ENCODE measurements at regions not wholly inside any gene's neighbourhood (a gene's known extent, or its start where the extent isn't known, plus 50 kb on each side); places are given as distances from the start of the nearest gene placed in this dataset.
"Not testable (repeated sequence)": the region's sequence is repeated elsewhere in the genome, so short reads cannot be mapped to it uniquely, and the experiment has no call there.

- DNase-seq, result peak in 1 of 2 experiments; percentile 46
Observed at GRCh38 chr1:38497921-38498656, 361.5 kb downstream of the RRAGC start.

- not testable (repeated sequence) for DNase-seq
Observed at GRCh38 chr1:38493306-38493705, 366.3 kb downstream of the RRAGC start.

GRCh38 chr1:38489844-38490270, 369.7 kb downstream of the RRAGC start:
- peak; percentile 9 to 46 for DNase-seq

GRCh38 chr1:38488162-38488898, 371.2 kb downstream of the RRAGC start:
- no peak for DNase-seq

GRCh38 chr1:38487396-38487795, 372.2 kb downstream of the RRAGC start:
- DNase-seq, result no peak

- DNase-seq, result no peak
Observed at GRCh38 chr1:38486085-38486484, 373.5 kb downstream of the RRAGC start.

GRCh38 chr1:38481871-38482826, 377.4 kb downstream of the RRAGC start:
- no peak for DNase-seq

GRCh38 chr1:38479662-38480061, 379.9 kb downstream of the RRAGC start:
- DNase-seq, result not testable (repeated sequence)

- DNase-seq, result no peak
Observed at GRCh38 chr1:38477811-38478210, 381.8 kb downstream of the RRAGC start.

GRCh38 chr1:38476850-38477178, 382.8 kb downstream of the RRAGC start:
- DNase-seq, result no peak

GRCh38 chr1:38476111-38476849, 383.3 kb downstream of the RRAGC start:
- no peak for DNase-seq

GRCh38 chr1:38475624-38476005, 384.0 kb downstream of the RRAGC start:
- no peak for DNase-seq

- no peak for DNase-seq
Observed at GRCh38 chr1:38474738-38475623, 384.6 kb downstream of the RRAGC start.

- DNase-seq, result no peak
Observed at GRCh38 chr1:38466487-38466886, 393.1 kb downstream of the RRAGC start.

- DNase-seq, result no peak
Observed at GRCh38 chr1:38465460-38465859, 394.1 kb downstream of the RRAGC start.

- peak; percentile 75 to 92 for DNase-seq
Observed at GRCh38 chr1:38464071-38464661, 395.4 kb downstream of the RRAGC start.

- DNase-seq, result no peak
Observed at GRCh38 chr1:38463074-38463473, 396.5 kb downstream of the RRAGC start.

- peak; percentile 90 to 91 for DNase-seq
Observed at GRCh38 chr1:38456531-38456876, 403.1 kb downstream of the RRAGC start.

- peak; percentile 93 to 96 for DNase-seq
Observed at GRCh38 chr1:38455829-38456530, 403.6 kb downstream of the RRAGC start.

GRCh38 chr1:38454749-38455441, 404.7 kb downstream of the RRAGC start:
- DNase-seq, result no peak
